ENCODE measurements at regions not wholly inside any gene's neighbourhood (a gene's known extent, or its start where the extent isn't known, plus 50 kb on each side); places are given as distances from the start of the nearest gene placed in this dataset.

DNA sequence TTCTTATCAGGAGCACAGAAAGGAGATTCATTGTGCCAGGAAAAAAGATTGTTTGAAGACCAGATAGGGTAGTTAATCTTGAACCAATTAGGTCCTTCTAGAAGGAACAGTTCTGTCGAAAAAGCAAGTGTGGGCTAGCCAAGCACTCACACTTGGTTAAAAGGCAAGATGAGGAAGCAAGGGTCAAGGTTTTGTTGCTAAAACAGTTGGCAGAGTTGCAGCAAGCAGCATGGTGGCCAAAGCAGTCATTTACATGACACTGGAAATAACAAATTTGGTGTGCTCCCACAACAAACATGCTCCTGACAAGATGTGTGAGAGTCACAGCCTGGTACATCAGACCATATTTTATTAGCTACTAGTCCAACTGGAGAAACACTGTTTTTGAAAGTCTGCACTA is 228.0 kb upstream of the CFAP20DC start:
- no peaks in the 10 kb centered on the region for H3K4me1 ChIP-seq (ENCODE audit: control insufficient read depth, insufficient read depth, low read length)
- H3K36me3 ChIP-seq (ENCODE audit: control insufficient read depth, insufficient read depth, low read length) = no peaks in the 10 kb centered on the region
- WGBS (ENCODE audit: insufficient coverage) = 74% methylated on average over 1 of the region's 1 CpG
- no peak overlapping the region for H3K27ac ChIP-seq (ENCODE audit: low read length)
- intact Hi-C loops (cut with micrococcal nuclease) = no loop called here
- DNase-seq (no peak), ATAC-seq (no peak)
- Mint-ChIP-seq H3K27ac (no peak overlapping the region), H3K36me3 (no peaks in the 10 kb centered on the region), H3K27me3 (ENCODE audit: low read depth in 2 of 2) (peaks cover 0 to 14% of the 10 kb centered on the region in 2 donors), H3K4me3 (no peak overlapping the region), H3K4me1 (no peaks in the 10 kb centered on the region), H3K9me3 (no peaks in the 10 kb centered on the region)
- no peak overlapping the region for H3K4me3 ChIP-seq (ENCODE audit: low read length)
- TF ChIP-seq, protein P1, sequence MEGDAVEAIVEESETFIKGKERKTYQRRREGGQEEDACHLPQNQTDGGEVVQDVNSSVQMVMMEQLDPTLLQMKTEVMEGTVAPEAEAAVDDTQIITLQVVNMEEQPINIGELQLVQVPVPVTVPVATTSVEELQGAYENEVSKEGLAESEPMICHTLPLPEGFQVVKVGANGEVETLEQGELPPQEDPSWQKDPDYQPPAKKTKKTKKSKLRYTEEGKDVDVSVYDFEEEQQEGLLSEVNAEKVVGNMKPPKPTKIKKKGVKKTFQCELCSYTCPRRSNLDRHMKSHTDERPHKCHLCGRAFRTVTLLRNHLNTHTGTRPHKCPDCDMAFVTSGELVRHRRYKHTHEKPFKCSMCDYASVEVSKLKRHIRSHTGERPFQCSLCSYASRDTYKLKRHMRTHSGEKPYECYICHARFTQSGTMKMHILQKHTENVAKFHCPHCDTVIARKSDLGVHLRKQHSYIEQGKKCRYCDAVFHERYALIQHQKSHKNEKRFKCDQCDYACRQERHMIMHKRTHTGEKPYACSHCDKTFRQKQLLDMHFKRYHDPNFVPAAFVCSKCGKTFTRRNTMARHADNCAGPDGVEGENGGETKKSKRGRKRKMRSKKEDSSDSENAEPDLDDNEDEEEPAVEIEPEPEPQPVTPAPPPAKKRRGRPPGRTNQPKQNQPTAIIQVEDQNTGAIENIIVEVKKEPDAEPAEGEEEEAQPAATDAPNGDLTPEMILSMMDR (IDR thresholded peaks at IDR 0.05) = no peak
- no peaks in the 10 kb centered on the region for H3K27me3 ChIP-seq (ENCODE audit: control insufficient read depth, insufficient read depth, low read length)
- no peaks in the 10 kb centered on the region for H3K9me3 ChIP-seq (ENCODE audit: control insufficient read depth, insufficient read depth, low read length)

- H3K4me3 ChIP-seq (ENCODE audit: low read length) = no peak overlapping the region
- no peaks in the 10 kb centered on the region for H3K9me3 ChIP-seq (ENCODE audit: control insufficient read depth, insufficient read depth, low read length)
- no peaks in the 10 kb centered on the region for H3K4me1 ChIP-seq (ENCODE audit: control insufficient read depth, insufficient read depth, low read length)
- no peak for DNase-seq
- H3K27ac ChIP-seq (ENCODE audit: low read length) = no peak overlapping the region
- no peak for ATAC-seq
- TF ChIP-seq, protein P1 (IDR thresholded peaks at IDR 0.05) = no peak
- Mint-ChIP-seq H3K4me3 (no peak overlapping the region), H3K4me1 (no peaks in the 10 kb centered on the region), H3K9me3 (no peaks in the 10 kb centered on the region), H3K36me3 (no peaks in the 10 kb centered on the region), H3K27ac (no peak overlapping the region), H3K27me3 (ENCODE audit: low read depth in 2 of 2) (peaks cover 4 to 14% of the 10 kb centered on the region in 2 donors)
- H3K27me3 ChIP-seq (ENCODE audit: control insufficient read depth, insufficient read depth, low read length) = no peaks in the 10 kb centered on the region
- H3K36me3 ChIP-seq (ENCODE audit: control insufficient read depth, insufficient read depth, low read length) = no peaks in the 10 kb centered on the region
- intact Hi-C loops (cut with micrococcal nuclease) = no loop called here
- WGBS (ENCODE audit: insufficient coverage) = 77% methylated on average over 2 of the region's 4 CpGs
Observed at GRCh38 chr3:59277201-59277600, 227.4 kb upstream of the CFAP20DC start.

DNA sequence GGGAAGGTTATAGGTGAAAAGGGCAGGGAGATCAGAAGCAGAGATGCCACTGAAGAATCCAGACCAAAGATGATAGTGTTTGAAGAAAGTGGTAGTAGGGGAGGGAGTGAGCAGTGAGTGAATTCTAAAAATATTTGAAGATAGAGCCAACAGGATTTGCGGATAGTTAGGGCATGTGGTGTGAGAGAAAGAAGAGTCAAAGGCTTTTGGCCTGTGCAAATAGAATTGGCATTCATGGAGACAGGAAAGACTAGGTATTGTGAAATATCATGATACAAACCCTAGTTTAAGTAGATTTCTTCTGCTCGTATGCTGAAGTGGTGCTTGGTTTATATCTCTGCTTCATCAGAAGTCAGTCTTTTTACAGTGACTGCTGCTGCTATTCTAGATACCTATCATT is 224.2 kb upstream of the CFAP20DC start:
- no peaks in the 10 kb centered on the region for H3K36me3 ChIP-seq (ENCODE audit: control insufficient read depth, insufficient read depth, low read length)
- no peaks in the 10 kb centered on the region for H3K9me3 ChIP-seq (ENCODE audit: control insufficient read depth, insufficient read depth, low read length)
- H3K4me3 Mint-ChIP-seq = no peak overlapping the region
- H3K4me1 Mint-ChIP-seq = no peaks in the 10 kb centered on the region
- no peaks in the 10 kb centered on the region for H3K4me1 ChIP-seq (ENCODE audit: control insufficient read depth, insufficient read depth, low read length)
- intact Hi-C loops (cut with micrococcal nuclease) = no loop called here
- TF ChIP-seq, protein P1 (IDR thresholded peaks at IDR 0.05) = no peak
- no peak overlapping the region for H3K27ac Mint-ChIP-seq
- DNase-seq (no peak), ATAC-seq (no peak)
- no peaks in the 10 kb centered on the region for H3K27me3 ChIP-seq (ENCODE audit: control insufficient read depth, insufficient read depth, low read length)
- H3K36me3 Mint-ChIP-seq = no peaks in the 10 kb centered on the region
- H3K27me3 Mint-ChIP-seq (ENCODE audit: low read depth in 2 of 2) = peaks cover 13 to 17% of the 10 kb centered on the region in 2 donors
- H3K4me3 ChIP-seq (ENCODE audit: low read length) = no peak overlapping the region
- WGBS (ENCODE audit: insufficient coverage) = 88% methylated on average over 2 of the region's 2 CpGs
- no peak overlapping the region for H3K27ac ChIP-seq (ENCODE audit: low read length)
- no peaks in the 10 kb centered on the region for H3K9me3 Mint-ChIP-seq

- DNase-seq (no peak), ATAC-seq (no peak)
- no peaks in the 10 kb centered on the region for H3K4me1 Mint-ChIP-seq
- 87% methylated on average over 2 of the region's 2 CpGs for WGBS (ENCODE audit: insufficient coverage)
- no peaks in the 10 kb centered on the region for H3K36me3 ChIP-seq (ENCODE audit: control insufficient read depth, insufficient read depth, low read length)
- no peak overlapping the region for H3K4me3 Mint-ChIP-seq
- TF ChIP-seq, protein P1 (IDR thresholded peaks at IDR 0.05) = no peak
- no peaks in the 10 kb centered on the region for H3K36me3 Mint-ChIP-seq
- no peak overlapping the region for H3K4me3 ChIP-seq (ENCODE audit: low read length)
- H3K4me1 ChIP-seq (ENCODE audit: control insufficient read depth, insufficient read depth, low read length) = no peaks in the 10 kb centered on the region
- H3K9me3 ChIP-seq (ENCODE audit: control insufficient read depth, insufficient read depth, low read length) = no peaks in the 10 kb centered on the region
- no peaks in the 10 kb centered on the region for H3K9me3 Mint-ChIP-seq
- H3K27ac Mint-ChIP-seq = no peak overlapping the region
- H3K27ac ChIP-seq (ENCODE audit: low read length) = no peak overlapping the region
- peaks cover 10 to 13% of the 10 kb centered on the region in 2 donors for H3K27me3 Mint-ChIP-seq (ENCODE audit: low read depth in 2 of 2)
- intact Hi-C loops (cut with micrococcal nuclease) = no loop called here
- H3K27me3 ChIP-seq (ENCODE audit: control insufficient read depth, insufficient read depth, low read length) = no peaks in the 10 kb centered on the region
Observed at GRCh38 chr3:59271971-59272370, 222.1 kb upstream of the CFAP20DC start.
